CD14-positive monocyte (primary cell): ENCODE measurements at regions not wholly inside any gene's neighbourhood (a gene's known extent, or its start where the extent isn't known, plus 50 kb on each side); places are given as distances from the start of the nearest gene placed in this dataset.

Source experiments
- DNase-seq, 3 donors: peaks; one replicate each; pipeline ENCODE4 v3.0.0-alpha.2; 2011 to 2022
- H2AFZ ChIP-seq: 2 replicates; pipeline ENCODE4 v1.6.0; 2012; ENCODE audit warnings: mild to moderate bottlenecking, low read depth, low read length, inconsistent platforms; ENCODE audit not compliant: insufficient read depth, poor library complexity, severe bottlenecking
- H3K27ac ChIP-seq, 2 donors: 1 replicate in 1 of 2; 2 replicates in 1 of 2; pipeline ENCODE4 v1.5.1; 2012 to 2013; ENCODE audit warnings: low read length in 2 of 2, control low read depth in 1 of 2, inconsistent platforms in 1 of 2, low read depth in 1 of 2, mild to moderate bottlenecking in 1 of 2
- H3K27me3 ChIP-seq, 2 donors: one replicate each; pipeline versions ENCODE4 v1.6.0 to v1.6.1; 2011 to 2013; ENCODE audit warnings: low read length in 2 of 2; ENCODE audit not compliant: control insufficient read depth in 2 of 2, insufficient read depth in 2 of 2
- H3K36me3 ChIP-seq, 2 donors: replicated peaks in 1 of 2; 1 replicate in 1 of 2; 2 replicates in 1 of 2; pipeline versions ENCODE4 v1.5.1 to v1.6.1; 2012 to 2013; ENCODE audit warnings: low read length in 2 of 2, control low read depth in 1 of 2, inconsistent platforms in 1 of 2, mild to moderate bottlenecking in 1 of 2; ENCODE audit not compliant: insufficient read depth in 2 of 2, control insufficient read depth in 1 of 2
- H3K4me1 ChIP-seq, 2 donors: 1 replicate in 1 of 2; 2 replicates in 1 of 2; pipeline versions ENCODE4 v1.5.1 to v1.6.1; 2012 to 2013; ENCODE audit warnings: low read length in 2 of 2, control low read depth in 1 of 2, inconsistent platforms in 1 of 2, mild to moderate bottlenecking in 1 of 2, moderate library complexity in 1 of 2; ENCODE audit not compliant: insufficient read depth in 2 of 2, control insufficient read depth in 1 of 2
- H3K4me2 ChIP-seq: replicated peaks from 2 replicates; pipeline ENCODE3; 2012; ENCODE audit warnings: low read length, moderate library complexity, mild to moderate bottlenecking; ENCODE audit not compliant: poor library complexity, severe bottlenecking; ENCODE audit errors: extremely low read depth
- H3K4me3 ChIP-seq, 3 experiments: fragments of 200-600 bp in 1 of 3; sonication (generic) in 1 of 3; replicated peaks in 1 of 3; 1 replicate in 2 of 3; 2 replicates in 1 of 3; pipeline ENCODE4 v1.5.1; 2011 to 2013; ENCODE audit warnings: low read length in 3 of 3, mild to moderate bottlenecking in 3 of 3, control low read depth in 2 of 3, low read depth in 2 of 3, inconsistent platforms in 1 of 3, moderate library complexity in 1 of 3
- H3K79me2 ChIP-seq: 2 replicates; pipeline ENCODE4 v1.6.0; 2012; ENCODE audit warnings: mild to moderate bottlenecking, control low read depth, inconsistent platforms, low read length, moderate library complexity; ENCODE audit not compliant: insufficient read depth
- H3K9ac ChIP-seq: 2 replicates; pipeline ENCODE4 v1.6.0; 2017; ENCODE audit warnings: low read length, mild to moderate bottlenecking; ENCODE audit not compliant: insufficient read depth, poor library complexity, severe bottlenecking
- H3K9me3 ChIP-seq, 2 donors: replicated peaks in 1 of 2; 1 replicate in 1 of 2; 2 replicates in 1 of 2; pipeline versions ENCODE4 v1.5.1 to v1.6.1; 2012 to 2013; ENCODE audit warnings: low read length in 2 of 2, control low read depth in 1 of 2; ENCODE audit not compliant: control insufficient read depth in 1 of 2, insufficient read depth in 1 of 2
- H4K20me1 ChIP-seq: 2 replicates; pipeline ENCODE4 v1.6.0; 2012; ENCODE audit warnings: mild to moderate bottlenecking, low read length, control low read depth, moderate library complexity; ENCODE audit not compliant: insufficient read depth
- H3K27ac Mint-ChIP-seq, 7 donors: one replicate each; pipeline ENCODE4 v1.8.0; 2020; ENCODE audit warnings: mild to moderate bottlenecking in 7 of 7, mixed read lengths in 7 of 7, moderate library complexity in 6 of 7, inconsistent platforms in 2 of 7
- H3K27me3 Mint-ChIP-seq, 3 donors: one replicate each; pipeline ENCODE4 v1.8.0; 2021 to 2022; ENCODE audit warnings: low read depth in 3 of 3, mild to moderate bottlenecking in 3 of 3, mixed read lengths in 3 of 3, moderate library complexity in 3 of 3, inconsistent platforms in 1 of 3
- H3K36me3 Mint-ChIP-seq, 2 donors: one replicate each; pipeline ENCODE4 v1.8.0; 2020; ENCODE audit warnings: mixed read lengths in 2 of 2, inconsistent platforms in 1 of 2, mild to moderate bottlenecking in 1 of 2
- H3K4me1 Mint-ChIP-seq: one replicate; pipeline ENCODE4 v1.8.0; 2020; ENCODE audit warnings: mild to moderate bottlenecking, mixed read lengths
- H3K4me3 Mint-ChIP-seq, 2 donors: one replicate each; pipeline ENCODE4 v1.8.0; 2020; ENCODE audit warnings: mild to moderate bottlenecking in 2 of 2, mixed read lengths in 2 of 2, moderate library complexity in 1 of 2
- H3K9me3 Mint-ChIP-seq, 7 donors: one replicate each; pipeline ENCODE4 v1.8.0; 2020 to 2022; ENCODE audit warnings: mixed read lengths in 7 of 7, mild to moderate bottlenecking in 6 of 7, moderate library complexity in 6 of 7, inconsistent platforms in 2 of 7
- CTCF ChIP-seq: fragments of 200-600 bp; IDR thresholded peaks from one replicate; pipeline ENCODE4 v1.8.0; 2022; ENCODE audit warnings: antibody characterized with exemption, mild to moderate bottlenecking
- WGBS: methylation state at CpG from one replicate; pipeline ENCODE4 v1.1.5; 2013; ENCODE audit warnings: missing lambda C conversion rate; ENCODE audit not compliant: insufficient coverage; 5-methylcytosine and 5-hydroxymethylcytosine counted together
- intact Hi-C, 2 donors: fragments of 100-400 bp; cut with micrococcal nuclease; formaldehyde crosslinking; loops; one replicate each; pipeline versions ENCODE4 v1.15.0 to v1.15.1; 2023

DNA sequence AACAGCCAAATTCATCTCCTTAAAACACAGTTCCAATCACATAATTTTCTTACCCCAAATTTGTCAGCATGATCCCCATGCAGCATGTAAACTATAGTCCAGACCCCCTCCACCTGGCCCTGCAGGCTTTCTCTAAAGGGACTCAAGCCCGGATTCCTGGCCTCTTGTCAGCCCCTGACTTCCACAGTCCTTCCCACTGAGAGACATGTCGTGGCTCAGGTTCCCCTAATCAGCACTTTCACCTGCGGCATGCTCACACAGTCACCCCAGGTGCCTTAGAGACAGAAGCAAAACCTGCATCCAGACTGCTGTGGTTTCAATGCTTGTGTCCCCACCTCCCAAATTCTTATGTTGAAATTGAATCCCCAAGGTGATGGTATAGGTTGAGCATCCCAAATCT, 372.7 kb upstream of the ATP10A start:
- Histone ChIP-seq H4K20me1 (no peaks in the 10 kb centered on the region), H3K9me3 (peaks cover 18 to 20% of the 10 kb centered on the region in 2 donors), H3K9ac (no peak overlapping the region), H3K4me3 (no peak overlapping the region), H3K36me3 (no peaks in the 10 kb centered on the region), H3K79me2 (no peaks in the 10 kb centered on the region), H3K27me3 (no peaks in the 10 kb centered on the region), H3K4me1 (no peaks in the 10 kb centered on the region), H3K4me2 (no peak overlapping the region), H2AFZ (no peak overlapping the region), H3K27ac (no peak overlapping the region)
- H3K27me3 Mint-ChIP-seq, result peaks cover 0 to 4% (median 2%) of the 10 kb centered on the region in 3 donors
- intact Hi-C loops, result loop anchor here in 1 of 2 donors (10.0 kb wide), 1 partner anchor 59 kb away; no protein-coding TSS in a partner anchor
- H3K9me3 Mint-ChIP-seq, result peaks cover 0 to 29% (median 11%) of the 10 kb centered on the region in 7 donors
- H3K4me1 Mint-ChIP-seq, result no peaks in the 10 kb centered on the region
- H3K4me3 Mint-ChIP-seq, result no peak overlapping the region
- WGBS, result 39% methylated on average over 2 of the region's 3 CpGs
- H3K36me3 Mint-ChIP-seq, result no peaks in the 10 kb centered on the region
- DNase-seq, result no peak
- no peak overlapping the region for H3K27ac Mint-ChIP-seq
- TF ChIP-seq CTCF, result no peak

DNA sequence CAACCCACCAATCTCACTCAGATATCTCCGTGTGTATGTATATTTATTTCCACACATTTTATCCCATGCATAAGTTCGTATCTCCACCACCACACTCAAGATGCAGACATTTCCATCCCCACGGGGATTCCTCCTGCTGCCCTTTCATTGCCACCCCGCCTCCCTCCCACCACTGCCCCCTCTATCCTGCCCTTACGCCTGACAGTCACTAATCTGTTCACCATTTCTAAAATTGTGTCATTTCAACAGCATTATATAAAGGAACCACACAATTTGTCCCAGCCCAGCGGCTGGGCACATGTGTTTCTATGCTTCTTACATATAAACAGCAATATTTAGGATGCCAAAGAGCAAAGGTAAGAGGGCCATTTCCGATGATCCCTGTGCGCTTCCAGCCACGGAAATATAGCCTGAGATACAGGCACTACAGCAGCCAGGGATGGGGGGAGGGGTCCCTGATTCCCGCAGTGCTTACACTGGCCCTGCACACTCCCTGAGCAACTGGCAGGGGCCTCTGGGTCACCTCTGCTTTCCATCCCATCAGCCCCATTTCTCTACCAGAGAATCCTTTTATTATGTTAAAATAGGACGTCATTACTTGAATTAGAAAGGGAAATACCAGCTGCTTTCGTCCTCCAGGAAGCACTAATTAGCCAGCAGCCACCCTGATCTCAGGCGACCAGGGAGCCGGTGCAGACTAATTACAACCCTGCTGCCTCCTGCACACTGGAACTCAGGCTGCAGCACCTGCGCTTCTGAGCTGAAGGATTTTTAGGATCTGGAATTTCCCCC, 372.0 kb upstream of the ATP10A start:
- H3K4me1 ChIP-seq, result no peaks in the 10 kb centered on the region
- H3K9me3 ChIP-seq, result peaks cover 20 to 24% of the 10 kb centered on the region in 2 donors
- no peaks in the 10 kb centered on the region for H3K27me3 ChIP-seq
- H3K27me3 Mint-ChIP-seq, result peaks cover 0 to 4% (median 2%) of the 10 kb centered on the region in 3 donors
- H3K27ac Mint-ChIP-seq, result no peak overlapping the region
- H3K4me3 ChIP-seq, result no peak overlapping the region
- no peaks in the 10 kb centered on the region for H4K20me1 ChIP-seq
- no peaks in the 10 kb centered on the region for H3K36me3 Mint-ChIP-seq
- no peak overlapping the region for H3K4me2 ChIP-seq
- TF ChIP-seq CTCF, result no peak
- no peak overlapping the region for H2AFZ ChIP-seq
- no peaks in the 10 kb centered on the region for H3K36me3 ChIP-seq
- no peaks in the 10 kb centered on the region for H3K4me1 Mint-ChIP-seq
- H3K4me3 Mint-ChIP-seq, result no peak overlapping the region
- H3K27ac ChIP-seq, result no peak overlapping the region
- no peaks in the 10 kb centered on the region for H3K79me2 ChIP-seq
- peaks cover 1 to 32% (median 11%) of the 10 kb centered on the region in 7 donors for H3K9me3 Mint-ChIP-seq
- H3K9ac ChIP-seq, result no peak overlapping the region
- 41% methylated on average over 10 of the region's 15 CpGs for WGBS
- intact Hi-C loops, result loop anchor here in 1 of 2 donors (10.0 kb wide), 1 partner anchor 60 kb away; no protein-coding TSS in a partner anchor
- no peak for DNase-seq
